Peyer's patch (tissue), 4 donors: ENCODE measurements at regions not wholly inside any gene's neighbourhood (a gene's known extent, or its start where the extent isn't known, plus 50 kb on each side); places are given as distances from the start of the nearest gene placed in this dataset.

Source experiments
- CTCF ChIP-seq, 6 experiments: fragments of 450-650 bp in 4 of 6; fragments of 200-600 bp in 2 of 6; sonication (generic) in 1 of 6; IDR thresholded peaks; one replicate each; pipeline ENCODE4 v1.5.1; 2017 to 2019; ENCODE audit warnings: antibody characterized with exemption in 6 of 6, mild to moderate bottlenecking in 3 of 6, moderate library complexity in 1 of 6
- POLR2A ChIP-seq, 2 donors: fragments of 450-650 bp; IDR thresholded peaks; one replicate each; pipeline ENCODE4 v1.5.1; 2017; ENCODE audit warnings: antibody characterized with exemption in 2 of 2, mild to moderate bottlenecking in 2 of 2, moderate library complexity in 2 of 2

DNA sequence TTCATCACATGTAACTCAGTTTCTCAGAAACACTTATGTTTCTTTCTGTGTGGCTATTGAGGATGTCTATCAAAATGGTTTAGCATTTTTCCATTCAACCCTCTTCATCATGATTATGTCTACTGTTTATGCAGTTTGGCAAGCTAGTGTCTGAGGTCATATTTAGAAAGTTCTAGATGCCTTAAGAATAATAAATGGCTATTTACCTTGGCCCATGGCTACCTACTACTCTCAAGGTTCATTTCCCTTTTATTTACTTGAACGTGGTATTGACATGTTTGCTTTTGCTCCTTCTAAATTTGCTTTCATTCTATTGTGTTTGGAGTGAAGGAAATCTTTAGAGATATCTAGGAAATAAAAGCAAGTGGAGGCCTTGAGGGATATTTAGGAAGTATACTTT lies 193.7 kb upstream of the OLFM3 start:
- no peak for TF ChIP-seq CTCF (IDR thresholded peaks at IDR 0.05)
- no peak for TF ChIP-seq POLR2A (IDR thresholded peaks at IDR 0.05)
